HEK293T (cell line): ENCODE measurements at regions not wholly inside any gene's neighbourhood (a gene's known extent, or its start where the extent isn't known, plus 50 kb on each side); places are given as distances from the start of the nearest gene placed in this dataset.

Source experiments
- ARNT ChIP-seq: fragments of 450-650 bp; IDR thresholded peaks from 2 replicates; pipeline ENCODE4 v1.6.1; 2017; ENCODE audit warnings: mild to moderate bottlenecking
- BHLHE40 ChIP-seq: fragments of 450-650 bp; IDR thresholded peaks from 2 replicates; pipeline ENCODE4 v1.6.1; 2016; ENCODE audit warnings: mild to moderate bottlenecking, moderate library complexity, borderline replicate concordance
- CTBP1 ChIP-seq: fragments of 450-650 bp; IDR thresholded peaks from 2 replicates; pipeline ENCODE4 v1.6.1; 2016; ENCODE audit warnings: borderline replicate concordance
- ELF4 ChIP-seq: fragments of 450-650 bp; IDR thresholded peaks from 2 replicates; pipeline ENCODE4 v1.6.1; 2017; ENCODE audit warnings: antibody characterized with exemption
- FOXA1 ChIP-seq: fragments of 450-650 bp; IDR thresholded peaks from 2 replicates; pipeline ENCODE4 v1.6.1; 2016; ENCODE audit warnings: mild to moderate bottlenecking
- FOXM1 ChIP-seq: fragments of 450-650 bp; IDR thresholded peaks from 2 replicates; pipeline ENCODE4 v1.6.1; 2017; ENCODE audit warnings: mild to moderate bottlenecking, borderline replicate concordance
- HDGF ChIP-seq: fragments of 450-650 bp; IDR thresholded peaks from 2 replicates; pipeline ENCODE4 v1.6.1; 2017; ENCODE audit warnings: antibody characterized with exemption, borderline replicate concordance
- L3MBTL2 ChIP-seq: fragments of 450-650 bp; conservative IDR thresholded peaks from 2 replicates; pipeline ENCODE4 v1.6.1; 2016; ENCODE audit warnings: mild to moderate bottlenecking
- LEF1 ChIP-seq: fragments of 450-650 bp; IDR thresholded peaks from 2 replicates; pipeline ENCODE4 v1.6.1; 2017; ENCODE audit warnings: mild to moderate bottlenecking, borderline replicate concordance
- NFRKB ChIP-seq: fragments of 450-650 bp; IDR thresholded peaks from 2 replicates; pipeline ENCODE4 v1.6.1; 2016; ENCODE audit warnings: mild to moderate bottlenecking, moderate library complexity
- PKNOX1 ChIP-seq: fragments of 450-650 bp; IDR thresholded peaks from 2 replicates; pipeline ENCODE4 v1.6.1; 2016
- SP1 ChIP-seq: fragments of 450-650 bp; IDR thresholded peaks from 2 replicates; pipeline ENCODE4 v1.6.1; 2017
- TARDBP ChIP-seq: fragments of 450-650 bp; IDR thresholded peaks from 2 replicates; pipeline ENCODE4 v1.6.1; 2016
- ZNF384 ChIP-seq: fragments of 450-650 bp; IDR thresholded peaks from 2 replicates; pipeline ENCODE4 v1.6.1; 2016

GRCh38 chr15:46676233-46677206 is 1040.8 kb upstream of the SEMA6D start:
- no peak for TF ChIP-seq PKNOX1
- TF ChIP-seq ELF4: no peak
- no peak for TF ChIP-seq ZNF384
- no peak for TF ChIP-seq SP1
- no peak for TF ChIP-seq L3MBTL2
- no peak for TF ChIP-seq TARDBP
- no peak for TF ChIP-seq CTBP1
- TF ChIP-seq BHLHE40: no peak
- no peak for TF ChIP-seq NFRKB
- no peak for TF ChIP-seq FOXA1
- TF ChIP-seq LEF1: no peak
- no peak for TF ChIP-seq ARNT
- TF ChIP-seq HDGF: no peak
- no peak for TF ChIP-seq FOXM1
